DMS153 (cell line): ENCODE measurements at regions not wholly inside any gene's neighbourhood (a gene's known extent, or its start where the extent isn't known, plus 50 kb on each side); places are given as distances from the start of the nearest gene placed in this dataset.

Experiments
- DNase-seq: peaks from one replicate; lab custom pipeline; 2025; lab: John Stamatoyannopoulos, UW

DNA sequence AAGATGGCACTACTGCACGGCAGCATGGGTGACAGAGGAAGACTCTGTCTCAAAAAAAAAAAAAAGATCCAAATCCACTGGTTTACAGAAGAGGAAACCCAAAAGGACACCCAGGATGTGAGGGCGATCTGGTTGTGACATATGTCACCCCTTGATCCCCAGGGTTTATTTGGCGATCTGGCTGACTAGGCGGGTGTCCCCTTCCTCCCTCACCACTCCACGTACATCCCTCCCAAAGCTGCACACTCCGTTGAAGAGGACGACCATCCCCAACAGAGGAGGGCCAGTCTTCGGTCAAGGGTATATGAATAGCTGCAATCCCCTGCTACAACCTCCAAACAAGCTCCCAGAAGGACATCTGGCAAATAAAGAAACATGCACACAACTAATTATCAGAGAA lies 111.6 kb downstream of the HTR5A start:
- DNase-seq: no peak

DNA sequence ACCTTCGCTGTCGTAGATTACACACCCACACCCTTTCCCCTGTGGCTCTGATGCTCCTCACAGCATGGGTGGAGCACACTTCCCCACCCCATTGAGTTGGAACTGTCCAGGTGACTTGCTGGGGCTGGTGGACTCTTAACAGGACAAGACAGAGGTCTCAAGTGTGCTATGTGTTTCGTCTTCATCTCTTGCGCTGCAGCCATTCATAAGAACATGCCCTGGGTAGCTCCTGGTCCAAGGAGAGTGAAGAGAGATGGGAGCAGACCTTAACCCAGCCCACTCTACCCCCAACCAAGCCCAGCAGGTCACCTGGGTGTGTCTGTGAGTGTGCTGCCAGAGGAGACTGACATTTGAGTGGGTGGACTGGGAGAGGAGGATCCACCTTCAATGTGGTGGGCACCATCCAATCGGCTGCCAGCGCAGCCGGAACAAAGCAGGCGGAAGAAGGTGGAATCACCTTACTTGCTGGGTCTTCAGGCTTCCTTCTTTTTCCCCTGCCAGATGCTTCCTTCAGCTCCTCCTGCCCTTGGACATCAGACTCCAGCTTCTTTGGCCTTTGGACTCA lies 112.4 kb downstream of the HTR5A start:
- DNase-seq: no peak

- DNase-seq: no peak
Measured at GRCh38 chr7:155183655-155184054, 113.5 kb downstream of the HTR5A start.

DNA sequence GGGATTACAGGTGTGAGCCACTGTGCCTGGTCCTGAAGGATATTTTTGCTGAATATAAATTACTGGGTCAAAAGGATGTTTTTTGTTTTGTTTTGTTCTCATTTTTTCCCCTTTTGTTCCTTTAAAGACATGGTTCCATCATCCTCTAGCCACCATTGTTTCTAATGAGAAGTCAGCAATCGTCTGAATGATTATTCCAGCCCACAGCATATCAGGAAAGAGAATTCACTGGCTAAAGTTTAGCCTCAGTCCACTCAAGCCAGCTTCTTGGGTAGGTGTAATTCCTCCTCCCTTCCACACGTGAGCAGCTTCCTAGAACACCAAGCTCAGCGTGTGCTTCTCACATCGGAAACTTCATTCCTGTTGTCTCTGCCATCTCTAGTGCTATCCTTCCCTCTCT lies 112.8 kb upstream of the INSIG1 start:
- DNase-seq: no peak

DNA sequence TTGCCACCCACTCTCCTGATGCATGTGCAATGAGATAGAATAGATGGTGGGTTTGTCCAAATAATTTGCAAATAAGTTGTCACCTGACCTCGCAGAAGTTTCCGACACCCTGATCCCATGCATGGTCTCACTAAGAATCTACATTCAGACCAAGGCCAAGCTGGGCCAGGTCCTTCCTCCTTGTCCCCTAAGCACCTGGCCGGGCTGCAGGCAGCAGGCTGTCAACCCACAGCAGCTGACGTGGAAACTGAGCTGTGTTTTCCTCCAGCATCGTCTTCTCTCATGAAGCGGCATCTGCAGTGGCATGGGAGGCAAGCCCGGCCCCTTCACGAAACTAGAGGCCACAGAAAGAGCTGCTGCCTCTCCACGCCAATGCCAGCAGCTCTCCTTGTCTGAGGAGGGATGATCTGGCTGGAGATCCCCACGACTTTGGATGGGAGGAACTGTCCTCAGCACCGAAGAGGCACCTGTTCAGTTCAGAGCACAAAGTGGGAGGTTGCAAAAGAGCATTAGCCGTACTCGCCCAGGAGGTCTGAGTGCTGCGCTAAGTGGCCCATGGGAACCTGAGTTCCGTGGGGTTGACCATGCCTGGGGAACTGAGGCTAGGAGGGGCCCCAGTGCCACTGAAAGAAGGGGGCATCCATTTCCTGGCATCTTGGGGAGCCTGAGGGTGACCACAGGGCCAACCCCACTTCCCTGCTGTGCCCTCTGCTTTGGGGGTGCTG lies 110.5 kb upstream of the INSIG1 start:
- DNase-seq: no peak

DNA sequence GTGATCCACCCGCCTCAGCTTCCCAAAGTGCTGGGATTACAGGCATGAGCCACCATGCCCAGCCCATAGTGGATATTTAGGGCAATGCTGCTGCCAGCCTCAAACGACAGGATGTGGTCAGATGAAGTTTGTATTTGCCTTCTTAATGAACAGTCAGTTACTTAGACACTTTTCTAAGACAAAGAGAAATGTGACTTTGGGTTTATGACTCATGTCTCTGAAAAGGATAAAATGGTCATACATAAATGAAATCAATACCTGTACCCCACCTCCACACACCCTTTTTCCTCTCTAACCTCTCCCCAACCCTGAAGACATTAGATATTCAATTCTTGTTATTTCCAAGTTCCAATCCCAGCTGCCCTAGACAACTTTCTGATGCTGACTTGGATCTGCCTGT lies 109.3 kb upstream of the INSIG1 start:
- DNase-seq: no peak

DNA sequence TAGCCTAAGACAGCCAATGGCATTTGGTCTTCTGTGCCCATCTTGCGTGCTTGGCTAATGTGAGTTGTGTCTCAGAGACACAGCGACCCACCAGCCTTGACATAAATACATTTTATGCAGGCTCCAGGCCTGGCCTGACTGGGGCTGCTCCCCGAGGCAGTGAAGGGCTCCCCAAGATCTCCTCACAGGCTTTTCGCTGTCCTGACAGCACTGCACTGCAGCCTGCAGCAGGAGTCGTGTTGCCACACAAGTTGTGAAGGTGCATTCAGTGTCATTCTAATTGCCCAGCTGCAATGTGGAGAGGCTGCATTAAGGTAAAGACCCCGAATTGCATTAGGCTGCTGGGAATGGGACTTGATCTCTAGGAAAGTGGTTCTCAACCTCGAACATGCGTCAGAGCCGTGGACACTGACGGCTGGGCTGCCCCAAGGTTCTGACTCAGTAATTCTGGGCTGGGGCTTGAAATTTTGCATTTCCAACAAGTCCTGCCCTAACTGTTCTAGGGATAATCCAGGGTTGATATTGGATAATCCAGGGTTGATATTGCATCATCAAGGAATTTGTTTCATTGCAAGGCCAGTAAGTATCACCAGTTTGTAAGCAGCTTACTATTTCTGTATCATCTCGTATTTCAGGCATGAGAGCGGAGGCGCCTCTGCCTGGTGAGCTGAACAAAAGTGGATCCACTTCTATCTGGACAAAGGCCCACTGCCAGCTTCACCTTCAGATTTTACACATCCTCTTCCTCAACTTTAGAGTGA lies 108.7 kb upstream of the INSIG1 start:
- no peak for DNase-seq

GRCh38 chr7:155189590-155189989 lies 108.1 kb upstream of the INSIG1 start:
- no peak for DNase-seq

DNA sequence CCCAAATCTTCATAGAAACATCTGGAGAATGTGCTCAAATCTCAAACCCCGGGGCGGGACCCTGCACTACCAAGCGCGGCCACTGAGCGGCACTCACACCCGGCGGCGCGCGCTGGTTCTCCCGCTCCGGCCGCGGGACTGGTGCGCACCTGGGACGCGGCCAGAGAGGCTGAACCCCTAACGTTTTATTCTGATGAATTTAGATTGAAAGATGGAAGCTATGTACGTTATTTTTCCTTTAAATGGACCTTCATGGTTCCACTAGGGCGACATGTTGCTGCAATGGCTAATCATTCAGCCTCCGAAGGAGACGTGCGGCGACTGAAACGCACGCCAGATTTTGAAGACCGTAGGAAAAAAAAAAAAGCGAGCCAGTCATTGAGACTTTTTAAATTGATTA lies 107.0 kb upstream of the INSIG1 start:
- DNase-seq: no peak

DNA sequence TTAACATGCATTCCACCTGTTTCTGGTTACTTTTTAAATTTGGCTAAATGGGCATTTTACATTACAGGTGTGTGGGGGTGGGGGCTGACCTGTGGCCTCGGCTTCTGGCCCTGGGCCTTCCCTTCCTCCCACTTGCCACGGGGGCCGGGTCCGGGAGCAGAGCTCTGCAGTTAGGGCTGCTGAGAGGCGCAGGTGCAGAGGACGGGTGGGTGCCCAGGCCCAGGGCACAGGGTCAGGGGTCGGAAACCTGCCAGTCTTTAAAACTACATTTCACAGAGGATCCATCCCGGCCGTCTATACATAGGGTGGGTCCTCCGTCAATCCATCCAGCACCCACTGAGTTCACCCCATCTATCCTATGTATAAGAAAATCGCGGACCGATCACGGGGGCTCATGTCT lies 106.5 kb upstream of the INSIG1 start:
- no peak for DNase-seq

GRCh38 chr7:155191901-155192478 lies 105.7 kb upstream of the INSIG1 start:
- DNase-seq: no peak

DNA sequence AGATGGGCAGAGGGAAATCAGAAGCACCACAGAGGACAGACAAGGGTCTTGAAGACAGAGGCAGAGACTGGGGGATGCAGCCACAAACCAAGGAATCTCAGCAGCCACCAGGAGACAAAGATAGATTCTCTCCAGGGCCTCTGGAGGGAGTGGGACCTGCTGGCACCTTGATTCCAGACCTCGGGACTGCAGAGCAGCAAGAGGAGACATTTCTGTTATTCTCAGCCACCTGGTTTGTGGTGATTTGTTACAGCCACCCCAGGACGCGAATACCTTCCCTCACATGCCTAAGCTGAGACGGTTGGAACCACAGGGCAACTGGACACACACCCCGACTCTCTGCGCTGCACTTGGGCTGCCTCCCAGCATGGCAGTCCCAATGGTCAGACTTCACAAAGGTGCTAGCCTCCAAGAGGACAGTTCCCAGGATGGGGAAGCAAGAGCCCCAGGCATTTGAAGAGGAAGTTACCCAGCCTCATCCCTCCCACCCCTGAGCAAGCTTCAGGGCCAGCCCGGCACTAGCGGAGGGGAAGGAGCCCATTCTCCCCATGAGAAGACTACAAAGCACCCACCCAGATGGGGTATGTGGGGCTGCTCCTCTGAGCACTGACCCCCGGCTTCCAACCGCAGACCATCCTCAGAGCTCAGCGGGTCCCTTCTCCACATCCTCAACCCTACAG lies 104.6 kb upstream of the INSIG1 start:
- no peak for DNase-seq

DNA sequence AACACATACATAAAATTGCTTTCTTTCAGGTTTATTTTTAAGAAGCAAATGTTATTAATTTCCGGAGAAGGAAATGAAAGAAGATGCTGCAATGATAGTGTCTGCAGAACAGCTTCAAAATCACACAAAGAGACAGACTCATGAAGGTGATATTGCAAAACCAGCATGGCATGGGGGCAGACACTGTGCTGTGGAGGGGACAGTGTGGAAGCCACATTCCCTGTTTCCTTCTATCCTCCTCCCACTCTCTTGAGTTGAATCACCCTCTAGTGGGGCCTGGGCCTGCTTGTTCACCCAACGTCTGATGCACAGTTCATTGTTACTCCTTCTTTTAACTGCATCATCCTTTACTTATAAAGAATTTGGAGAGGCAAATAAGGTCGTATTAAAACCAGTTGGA lies 104.0 kb upstream of the INSIG1 start:
- no peak for DNase-seq

DNA sequence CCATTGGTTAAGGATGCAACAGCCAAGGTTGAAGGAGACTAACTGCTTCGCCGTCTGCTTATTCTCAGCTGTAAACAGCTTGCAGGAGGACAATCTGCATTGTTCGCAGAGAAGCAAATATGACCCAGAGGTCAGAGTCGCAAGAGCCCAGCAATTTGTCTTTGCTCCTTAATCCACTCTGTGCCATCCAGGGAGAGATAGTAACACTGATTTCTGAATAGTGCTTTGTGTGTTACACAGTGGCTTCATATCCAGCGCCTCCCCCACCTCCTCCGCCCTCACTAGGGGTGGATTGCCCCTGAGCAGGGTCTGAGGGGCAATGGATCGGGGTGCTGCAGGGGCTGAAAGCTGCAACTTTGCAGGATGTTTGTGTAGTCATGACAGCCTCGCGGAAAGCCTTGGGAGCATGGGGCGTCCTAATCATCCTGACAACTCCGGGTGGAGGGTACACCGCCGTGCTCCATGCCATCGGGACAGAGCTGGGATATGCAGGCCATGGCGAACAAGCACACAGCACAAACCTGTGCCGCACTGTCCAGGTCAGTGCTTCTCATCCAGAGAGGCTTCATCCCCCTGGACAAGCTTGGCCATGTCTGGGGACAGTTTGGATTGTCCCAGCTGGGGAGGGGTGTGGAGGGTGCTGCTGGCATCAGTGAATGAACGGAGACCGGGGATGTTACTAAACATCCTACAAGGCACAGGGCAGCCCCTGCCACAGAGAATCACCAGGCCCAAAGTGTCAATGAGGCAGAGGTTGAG lies 103.1 kb upstream of the INSIG1 start:
- DNase-seq: no peak

GRCh38 chr7:155195939-155196523 lies 101.6 kb upstream of the INSIG1 start:
- no peak for DNase-seq

DNA sequence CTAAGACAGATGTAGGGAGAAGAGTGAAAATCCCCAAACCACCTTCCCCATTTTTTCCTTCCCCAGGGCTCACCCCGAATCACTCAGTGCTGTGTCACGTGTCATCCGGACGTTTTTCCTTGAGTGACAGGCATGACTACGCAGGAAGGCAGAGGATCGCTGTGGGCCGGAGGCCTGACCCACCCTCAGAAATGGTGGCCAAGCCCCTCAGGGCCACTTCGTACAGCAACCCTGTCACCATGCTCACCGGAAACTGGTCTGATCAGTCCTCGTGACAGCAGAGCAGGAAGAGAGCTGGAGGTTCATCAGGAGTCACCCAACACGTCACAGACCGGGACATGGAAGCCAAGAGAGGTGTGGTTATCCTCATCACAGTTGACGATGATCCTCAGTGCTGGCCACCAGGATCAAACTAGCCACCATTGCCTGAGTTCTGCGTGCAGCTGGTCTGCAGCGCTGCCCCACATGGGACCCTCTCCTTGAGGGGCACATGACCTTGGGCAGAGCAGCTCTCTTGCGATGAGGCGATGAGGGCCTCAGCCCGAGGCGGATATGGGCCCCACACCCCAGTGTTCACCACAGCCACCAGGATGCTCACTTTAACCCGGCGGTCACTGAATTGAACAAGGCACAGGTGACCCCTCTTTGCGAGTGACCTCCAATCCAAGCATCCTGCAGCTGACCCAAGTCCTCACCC lies 99.3 kb upstream of the INSIG1 start:
- no peak for DNase-seq

GRCh38 chr7:155198901-155199845 lies 98.5 kb upstream of the INSIG1 start:
- no peak for DNase-seq

DNA sequence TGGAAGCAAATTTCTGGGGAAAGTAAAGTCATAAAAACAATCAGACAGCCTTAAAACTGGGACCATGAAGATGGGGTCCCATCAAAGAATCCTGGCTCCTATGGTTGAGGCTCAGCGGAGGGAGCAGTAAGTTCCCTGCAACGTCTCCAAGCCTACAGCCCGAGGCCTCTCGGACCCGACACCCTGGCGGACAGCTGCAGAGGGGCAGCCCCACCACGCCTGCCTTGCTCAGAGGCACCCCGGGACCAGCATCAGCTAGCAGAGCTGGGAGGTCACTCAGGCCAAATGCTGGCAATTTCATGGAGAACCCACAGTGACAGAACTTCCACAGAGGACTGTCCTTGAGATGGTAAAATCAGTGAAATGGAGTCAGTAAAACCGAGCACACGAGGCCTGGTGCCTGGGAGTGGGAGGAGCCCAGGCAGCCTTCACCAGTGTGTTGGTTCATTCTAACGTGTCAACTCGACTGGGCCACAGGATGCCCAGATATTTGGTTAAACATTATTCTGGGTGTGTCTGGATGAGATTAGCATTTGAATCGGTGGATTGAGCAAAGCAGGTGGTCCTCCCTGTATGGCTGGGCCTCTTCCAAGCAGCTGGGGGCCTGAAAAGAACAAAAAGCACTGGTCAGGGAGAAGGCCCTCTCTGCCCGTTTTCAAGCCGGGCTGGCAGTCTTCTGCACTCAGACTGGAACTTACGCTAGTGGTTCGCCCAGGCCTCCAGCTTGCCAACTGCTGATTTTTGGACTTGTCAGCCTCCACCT lies 96.2 kb upstream of the INSIG1 start:
- DNase-seq: no peak
